ENCODE measurements at regions not wholly inside any gene's neighbourhood (a gene's known extent, or its start where the extent isn't known, plus 50 kb on each side); places are given as distances from the start of the nearest gene placed in this dataset.

DNA sequence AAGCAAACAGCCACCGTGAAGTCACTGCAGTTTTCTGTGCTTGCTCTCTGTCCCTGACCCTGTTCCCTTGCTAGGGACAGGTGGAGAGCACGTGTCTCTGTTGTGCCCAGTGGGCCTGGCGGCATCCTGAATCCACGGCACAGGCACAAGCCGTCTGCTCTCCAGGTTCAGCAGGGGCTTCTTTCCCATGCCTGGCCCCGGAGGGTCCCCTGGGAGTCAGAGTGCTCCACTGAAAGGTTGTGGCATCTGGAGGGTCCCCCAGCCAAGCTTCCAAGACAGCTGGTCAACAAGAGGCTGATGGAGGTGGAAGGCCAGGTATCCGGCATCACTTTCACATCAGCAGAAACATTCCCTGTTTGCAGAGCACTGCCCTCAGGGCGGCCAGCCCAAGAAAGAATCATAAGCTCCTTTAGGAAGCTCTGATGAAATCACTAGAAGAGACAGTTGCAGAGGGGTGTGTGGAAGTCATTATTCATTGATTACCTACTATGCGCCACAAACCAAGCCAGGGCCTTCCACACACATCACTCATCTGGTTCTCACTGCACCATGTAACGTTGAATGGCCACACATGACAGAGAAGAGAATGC is 346.4 kb upstream of the B3GAT1 start:
- H3K36me3 Mint-ChIP-seq (ENCODE audit: low read depth): no peaks in the 10 kb centered on the region
- ATAC-seq (ENCODE audit: low read depth) (no peak), DNase-seq (no peak)
- no peak overlapping the region for H3K27ac Mint-ChIP-seq
- H3K4me3 Mint-ChIP-seq: no peak overlapping the region
- H3K9me3 Mint-ChIP-seq: no peaks in the 10 kb centered on the region
- H3K4me1 Mint-ChIP-seq: no peaks in the 10 kb centered on the region
- POLR2A ChIA-PET: no interaction called here
- intact Hi-C loops (cut with micrococcal nuclease): no loop called here
- CTCF ChIA-PET: no interaction called here
- H3K27me3 Mint-ChIP-seq: peaks cover 6% of the 10 kb centered on the region
- TF ChIP-seq, protein P1, sequence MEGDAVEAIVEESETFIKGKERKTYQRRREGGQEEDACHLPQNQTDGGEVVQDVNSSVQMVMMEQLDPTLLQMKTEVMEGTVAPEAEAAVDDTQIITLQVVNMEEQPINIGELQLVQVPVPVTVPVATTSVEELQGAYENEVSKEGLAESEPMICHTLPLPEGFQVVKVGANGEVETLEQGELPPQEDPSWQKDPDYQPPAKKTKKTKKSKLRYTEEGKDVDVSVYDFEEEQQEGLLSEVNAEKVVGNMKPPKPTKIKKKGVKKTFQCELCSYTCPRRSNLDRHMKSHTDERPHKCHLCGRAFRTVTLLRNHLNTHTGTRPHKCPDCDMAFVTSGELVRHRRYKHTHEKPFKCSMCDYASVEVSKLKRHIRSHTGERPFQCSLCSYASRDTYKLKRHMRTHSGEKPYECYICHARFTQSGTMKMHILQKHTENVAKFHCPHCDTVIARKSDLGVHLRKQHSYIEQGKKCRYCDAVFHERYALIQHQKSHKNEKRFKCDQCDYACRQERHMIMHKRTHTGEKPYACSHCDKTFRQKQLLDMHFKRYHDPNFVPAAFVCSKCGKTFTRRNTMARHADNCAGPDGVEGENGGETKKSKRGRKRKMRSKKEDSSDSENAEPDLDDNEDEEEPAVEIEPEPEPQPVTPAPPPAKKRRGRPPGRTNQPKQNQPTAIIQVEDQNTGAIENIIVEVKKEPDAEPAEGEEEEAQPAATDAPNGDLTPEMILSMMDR (IDR thresholded peaks at IDR 0.05): no peak

- CTCF ChIA-PET: no interaction called here
- Mint-ChIP-seq H3K27ac (no peak overlapping the region), H3K9me3 (no peaks in the 10 kb centered on the region), H3K4me3 (no peak overlapping the region), H3K4me1 (no peaks in the 10 kb centered on the region), H3K36me3 (ENCODE audit: low read depth) (no peaks in the 10 kb centered on the region), H3K27me3 (peaks cover 3% of the 10 kb centered on the region)
- DNase-seq (no peak), ATAC-seq (ENCODE audit: low read depth) (no peak)
- intact Hi-C loops (cut with micrococcal nuclease): no loop called here
- TF ChIP-seq, protein P1 (IDR thresholded peaks at IDR 0.05): no peak
- POLR2A ChIA-PET: no interaction called here
Observed at GRCh38 chr11:134757633-134758032, 345.6 kb upstream of the B3GAT1 start.

GRCh38 chr11:134756811-134757540 is 344.9 kb upstream of the B3GAT1 start:
- TF ChIP-seq, protein P1 (IDR thresholded peaks at IDR 0.05): no peak
- no peak overlapping the region for H3K27ac Mint-ChIP-seq
- no peak for ATAC-seq (ENCODE audit: low read depth)
- peaks cover 4% of the 10 kb centered on the region for H3K27me3 Mint-ChIP-seq
- ChIA-PET CTCF (no interaction called here), POLR2A (no interaction called here)
- no peaks in the 10 kb centered on the region for H3K36me3 Mint-ChIP-seq (ENCODE audit: low read depth)
- H3K4me1 Mint-ChIP-seq: no peaks in the 10 kb centered on the region
- no peak overlapping the region for H3K4me3 Mint-ChIP-seq
- intact Hi-C loops (cut with micrococcal nuclease): no loop called here
- no peak for DNase-seq
- no peaks in the 10 kb centered on the region for H3K9me3 Mint-ChIP-seq

DNA sequence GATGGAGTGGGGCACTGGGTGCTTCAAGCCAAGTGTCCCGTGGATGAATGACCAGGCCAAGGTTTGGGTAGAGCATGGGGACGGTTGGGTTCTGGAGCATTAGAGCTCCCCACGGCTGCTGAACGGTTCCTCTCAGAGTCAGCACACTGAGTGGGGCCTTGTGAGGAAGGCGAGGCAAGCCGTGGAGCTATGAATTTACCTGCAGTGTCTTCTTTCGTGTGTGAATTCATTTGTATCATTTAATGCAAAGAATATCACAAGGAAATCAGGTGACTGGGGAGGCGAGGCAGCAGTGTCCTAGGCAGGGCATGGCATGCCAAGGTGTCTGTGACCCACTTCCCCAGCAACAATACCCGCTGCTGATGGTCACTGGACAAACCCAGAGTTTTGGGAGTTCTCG is 343.5 kb upstream of the B3GAT1 start:
- CTCF ChIA-PET: no interaction called here
- ATAC-seq (ENCODE audit: low read depth): no peak
- H3K27ac Mint-ChIP-seq: no peak overlapping the region

DNA sequence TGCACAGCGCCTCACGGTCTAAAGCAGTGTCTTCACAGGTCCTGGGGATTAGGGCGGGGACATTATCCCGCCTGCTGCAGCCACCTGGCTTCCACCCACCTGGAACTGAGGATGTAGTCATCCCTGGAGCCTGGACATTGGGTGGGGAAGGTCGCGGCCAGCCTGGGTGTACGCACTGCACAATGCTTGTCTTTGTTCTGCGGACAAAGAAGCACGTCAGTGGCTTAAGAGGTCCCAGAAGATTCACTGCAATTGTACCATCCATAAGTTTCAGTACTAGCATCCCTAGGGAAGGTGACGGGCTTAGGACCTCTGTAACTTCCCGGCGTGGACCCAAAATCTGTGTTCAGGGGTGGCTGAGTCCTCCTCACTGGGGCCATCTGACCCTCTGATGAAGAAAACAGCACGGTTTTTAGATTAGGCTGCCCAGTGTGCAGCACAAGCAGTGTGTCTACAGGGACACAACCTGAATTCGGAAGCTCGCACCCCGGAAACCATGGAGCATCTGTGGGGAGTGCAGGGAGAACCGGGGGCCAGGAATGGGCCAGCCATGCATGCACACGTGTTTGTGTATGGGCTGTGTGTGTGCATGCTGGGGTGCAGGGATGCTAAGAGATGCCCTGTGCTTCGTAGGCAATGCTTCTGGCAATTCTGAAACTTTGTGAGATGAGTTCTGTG is 342.6 kb upstream of the B3GAT1 start:
- Mint-ChIP-seq H3K9me3 (no peaks in the 10 kb centered on the region), H3K36me3 (ENCODE audit: low read depth) (no peaks in the 10 kb centered on the region), H3K4me1 (no peaks in the 10 kb centered on the region), H3K27ac (no peak overlapping the region), H3K27me3 (peaks cover 7% of the 10 kb centered on the region), H3K4me3 (no peak overlapping the region)
- ATAC-seq (ENCODE audit: low read depth) (no peak), DNase-seq (no peak)
- TF ChIP-seq, protein P1 (IDR thresholded peaks at IDR 0.05): no peak
- POLR2A ChIA-PET: no interaction called here
- intact Hi-C loops (cut with micrococcal nuclease): no loop called here
- CTCF ChIA-PET: no interaction called here

More for the DNA sequence above, 343.5 kb upstream of the B3GAT1 start:
- POLR2A ChIA-PET: no interaction called here
- no peaks in the 10 kb centered on the region for H3K9me3 Mint-ChIP-seq
- TF ChIP-seq, protein P1 (IDR thresholded peaks at IDR 0.05): no peak
- intact Hi-C loops (cut with micrococcal nuclease): no loop called here
- DNase-seq: no peak
- H3K27me3 Mint-ChIP-seq: peaks cover 7% of the 10 kb centered on the region
- no peak overlapping the region for H3K4me3 Mint-ChIP-seq
- no peaks in the 10 kb centered on the region for H3K4me1 Mint-ChIP-seq
- no peaks in the 10 kb centered on the region for H3K36me3 Mint-ChIP-seq (ENCODE audit: low read depth)
